Caco-2 (cell line): ENCODE measurements at regions not wholly inside any gene's neighbourhood (a gene's known extent, or its start where the extent isn't known, plus 50 kb on each side); places are given as distances from the start of the nearest gene placed in this dataset.

ENCODE experiments used
- BruUV-seq: library from RNA; stranded (reverse); fragments of 400-500 nt; replicated peaks from 2 replicates; lab custom pipeline; 2021; lab: Mats Ljungman, UMichigan
- CTCF ChIA-PET: fragments of 300-600 bp; sonication (Branson Sonifier 250); formaldehyde crosslinking; loops from one replicate; lab custom pipeline; 2022; ENCODE audit warnings: antibody characterized with exemption; lab: Charles Lee
- POLR2A ChIA-PET: fragments of 300-600 bp; sonication (Branson Sonifier 250); formaldehyde crosslinking; loops from one replicate; lab custom pipeline; 2022; ENCODE audit warnings: antibody characterized with exemption; lab: Charles Lee
- DNase-seq, 2 experiments: peaks; one replicate each; pipeline versions ENCODE4 v3.0.0 to v3.0.0-alpha.2; 2020 to 2022
- H3K27me3 ChIP-seq: replicated peaks from 2 replicates; pipeline ENCODE4 v1.6.0; 2011; ENCODE audit warnings: low read length; ENCODE audit not compliant: control insufficient read depth, insufficient read depth
- H3K36me3 ChIP-seq: 2 replicates; pipeline ENCODE4 v1.5.1; 2011; ENCODE audit warnings: low read length; ENCODE audit not compliant: control insufficient read depth, insufficient read depth
- H3K4me1 ChIP-seq: fragments of 250-450 bp; sonication (Bioruptor Pico); 2 replicates; pipeline ENCODE4 v1.5.1; 2020; ENCODE audit warnings: mild to moderate bottlenecking
- H3K4me3 ChIP-seq: 2 replicates; pipeline ENCODE4 v1.5.1; 2011; ENCODE audit warnings: low read depth, mild to moderate bottlenecking, control low read depth, low read length
- H3K9me3 ChIP-seq: fragments of 250-450 bp; sonication (Bioruptor Pico); 2 replicates; pipeline ENCODE4 v1.5.1; 2020; ENCODE audit warnings: mild to moderate bottlenecking, moderate library complexity
- H3K27ac Mint-ChIP-seq: one replicate; pipeline ENCODE4 v1.8.0; 2022; ENCODE audit warnings: mixed read lengths; ENCODE audit not compliant: unreplicated experiment
- H3K27me3 Mint-ChIP-seq: one replicate; pipeline ENCODE4 v1.8.0; 2022; ENCODE audit warnings: mixed read lengths; ENCODE audit not compliant: insufficient read depth, unreplicated experiment
- H3K36me3 Mint-ChIP-seq: one replicate; pipeline ENCODE4 v1.8.0; 2022; ENCODE audit warnings: mild to moderate bottlenecking, mixed read lengths; ENCODE audit not compliant: insufficient read depth, unreplicated experiment
- H3K4me1 Mint-ChIP-seq: one replicate; pipeline ENCODE4 v1.8.0; 2022; ENCODE audit warnings: low read depth, mixed read lengths; ENCODE audit not compliant: unreplicated experiment
- H3K4me3 Mint-ChIP-seq: one replicate; pipeline ENCODE4 v1.8.0; 2022; ENCODE audit warnings: mild to moderate bottlenecking, moderate library complexity, mixed read lengths; ENCODE audit not compliant: unreplicated experiment
- H3K9me3 Mint-ChIP-seq: one replicate; pipeline ENCODE4 v1.8.0; 2022; ENCODE audit warnings: mixed read lengths; ENCODE audit not compliant: unreplicated experiment
- CTCF ChIP-seq, 2 experiments: fragments of 200-600 bp in 1 of 2; IDR thresholded peaks; 1 replicate in 1 of 2; 2 replicates in 1 of 2; pipeline versions ENCODE4 v1.5.1 to v1.8.0; 2011 to 2022; ENCODE audit warnings: antibody characterized with exemption in 1 of 2, control low read depth in 1 of 2, inconsistent platforms in 1 of 2, low read depth in 1 of 2, low read length in 1 of 2, mild to moderate bottlenecking in 1 of 2, moderate library complexity in 1 of 2; ENCODE audit not compliant: insufficient read depth in 1 of 2, severe bottlenecking in 1 of 2, unreplicated experiment in 1 of 2
- intact Hi-C: fragments of 100-400 bp; cut with micrococcal nuclease; formaldehyde crosslinking; loops from one replicate; pipeline ENCODE4 v1.10.0; 2022; ENCODE audit not compliant: unreplicated experiment

GRCh38 chr2:14011190-14011589, 621.3 kb upstream of the LRATD1 start:
- TF ChIP-seq CTCF (IDR thresholded peaks at IDR 0.05; ENCODE audit: insufficient read depth in 1 of 2, low read depth in 1 of 2, low read length in 1 of 2, severe bottlenecking in 1 of 2, unreplicated experiment in 1 of 2): no peak
- no peak for DNase-seq
- Mint-ChIP-seq H3K27me3 (no peaks in the 10 kb centered on the region), H3K9me3 (peaks cover 12% of the 10 kb centered on the region), H3K36me3 (no peaks in the 10 kb centered on the region), H3K4me3 (no peak overlapping the region), H3K4me1 (no peaks in the 10 kb centered on the region), H3K27ac (no peak overlapping the region)
- ChIA-PET POLR2A (no interaction called here), CTCF (no interaction called here)
- Histone ChIP-seq H3K27me3 (no peaks in the 10 kb centered on the region), H3K36me3 (no peaks in the 10 kb centered on the region), H3K4me3 (no peak overlapping the region), H3K4me1 (no peaks in the 10 kb centered on the region), H3K9me3 (no peaks in the 10 kb centered on the region)
- intact Hi-C loops: no loop called here
- no TSS peak for BruUV-seq

- Mint-ChIP-seq H3K27me3 (no peaks in the 10 kb centered on the region), H3K4me3 (no peak overlapping the region), H3K36me3 (no peaks in the 10 kb centered on the region), H3K9me3 (peaks cover 2% of the 10 kb centered on the region), H3K27ac (no peak overlapping the region), H3K4me1 (no peaks in the 10 kb centered on the region)
- H3K4me3 ChIP-seq: no peak overlapping the region
- no peak for TF ChIP-seq CTCF (IDR thresholded peaks at IDR 0.05; ENCODE audit: insufficient read depth in 1 of 2, low read depth in 1 of 2, low read length in 1 of 2, severe bottlenecking in 1 of 2, unreplicated experiment in 1 of 2)
- H3K27me3 ChIP-seq: no peaks in the 10 kb centered on the region
- POLR2A ChIA-PET: no interaction called here
- no peak for DNase-seq
- no peaks in the 10 kb centered on the region for H3K4me1 ChIP-seq
- no TSS peak for BruUV-seq
- no peaks in the 10 kb centered on the region for H3K9me3 ChIP-seq
- CTCF ChIA-PET: no interaction called here
- intact Hi-C loops: no loop called here
- no peaks in the 10 kb centered on the region for H3K36me3 ChIP-seq
Measured at GRCh38 chr2:14015113-14015630, 617.3 kb upstream of the LRATD1 start.

- intact Hi-C loops: no loop called here
- no peak overlapping the region for H3K27ac Mint-ChIP-seq
- Histone ChIP-seq H3K4me3 (no peak overlapping the region), H3K9me3 (no peaks in the 10 kb centered on the region), H3K4me1 (no peaks in the 10 kb centered on the region), H3K27me3 (no peaks in the 10 kb centered on the region), H3K36me3 (no peaks in the 10 kb centered on the region)
- no peaks in the 10 kb centered on the region for H3K4me1 Mint-ChIP-seq
- BruUV-seq: no TSS peak
- no peak overlapping the region for H3K4me3 Mint-ChIP-seq
- H3K36me3 Mint-ChIP-seq: no peaks in the 10 kb centered on the region
- no peak for TF ChIP-seq CTCF (IDR thresholded peaks at IDR 0.05; ENCODE audit: insufficient read depth in 1 of 2, low read depth in 1 of 2, low read length in 1 of 2, severe bottlenecking in 1 of 2, unreplicated experiment in 1 of 2)
- ChIA-PET CTCF (no interaction called here), POLR2A (no interaction called here)
- H3K27me3 Mint-ChIP-seq: no peaks in the 10 kb centered on the region
- H3K9me3 Mint-ChIP-seq: no peaks in the 10 kb centered on the region
- no peak for DNase-seq
Measured at GRCh38 chr2:14016289-14016955, 616.1 kb upstream of the LRATD1 start.
